GM12874 (cell line): ENCODE measurements at regions not wholly inside any gene's neighbourhood (a gene's known extent, or its start where the extent isn't known, plus 50 kb on each side); places are given as distances from the start of the nearest gene placed in this dataset.

ENCODE experiments used
- CTCF ChIP-seq: IDR thresholded peaks from 2 replicates; pipeline ENCODE4 v1.5.1; 2011; ENCODE audit warnings: low read depth, mild to moderate bottlenecking, control low read depth, low read length, moderate library complexity; ENCODE audit not compliant: insufficient read depth

GRCh38 chr2:53381271-53381670 lies 386.3 kb upstream of the CHAC2 start:
- no peak for TF ChIP-seq CTCF

GRCh38 chr2:53379547-53379946 lies 388.1 kb upstream of the CHAC2 start:
- TF ChIP-seq CTCF = no peak

- no peak for TF ChIP-seq CTCF
These were observed 388.8 kb upstream of the CHAC2 start for GRCh38 chr2:53378791-53379190.

- TF ChIP-seq CTCF = no peak
These were observed 394.5 kb upstream of the CHAC2 start for GRCh38 chr2:53373126-53373525.

- TF ChIP-seq CTCF = no peak
These were observed 401.1 kb upstream of the CHAC2 start for GRCh38 chr2:53366543-53366942.

GRCh38 chr2:53362934-53363333 lies 404.7 kb upstream of the CHAC2 start:
- TF ChIP-seq CTCF = no peak

GRCh38 chr2:53356291-53356905 lies 411.2 kb upstream of the CHAC2 start:
- no peak for TF ChIP-seq CTCF
